Mesothelial cell of epicardium (in vitro differentiated cells): ENCODE measurements at regions not wholly inside any gene's neighbourhood (a gene's known extent, or its start where the extent isn't known, plus 50 kb on each side); places are given as distances from the start of the nearest gene placed in this dataset.

Experiments used
- DNase-seq, 2 experiments: peaks; one replicate each; pipeline ENCODE4 v3.0.0; 2021; ENCODE audit warnings: low spot score in 2 of 2; ENCODE audit not compliant: unreplicated experiment in 2 of 2
- H3K27ac Mint-ChIP-seq: 2 replicates; pipeline ENCODE4 v1.8.0; 2021; ENCODE audit warnings: mixed read lengths
- H3K27me3 Mint-ChIP-seq: 2 replicates; pipeline ENCODE4 v1.8.0; 2021; ENCODE audit warnings: low read depth, mixed read lengths
- H3K36me3 Mint-ChIP-seq: 2 replicates; pipeline ENCODE4 v1.8.0; 2021; ENCODE audit warnings: mixed read lengths
- H3K4me1 Mint-ChIP-seq: 2 replicates; pipeline ENCODE4 v1.8.0; 2021; ENCODE audit warnings: mixed read lengths
- H3K4me3 Mint-ChIP-seq: 2 replicates; pipeline ENCODE4 v1.8.0; 2021; ENCODE audit warnings: mild to moderate bottlenecking, moderate library complexity, mixed read lengths
- H3K9me3 Mint-ChIP-seq: 2 replicates; pipeline ENCODE4 v1.8.0; 2021; ENCODE audit warnings: mixed read lengths
- CTCF ChIP-seq: fragments of 200-600 bp; sonication (generic); IDR thresholded peaks from one replicate; pipeline ENCODE4 v1.5.0; 2021; ENCODE audit warnings: antibody characterized with exemption; ENCODE audit not compliant: unreplicated experiment

- no peak overlapping the region for H3K4me3 Mint-ChIP-seq
- TF ChIP-seq CTCF, result no peak
- no peaks in the 10 kb centered on the region for H3K4me1 Mint-ChIP-seq
- H3K27me3 Mint-ChIP-seq, result no peaks in the 10 kb centered on the region
- no peaks in the 10 kb centered on the region for H3K36me3 Mint-ChIP-seq
- DNase-seq, result no peak
- no peak overlapping the region for H3K27ac Mint-ChIP-seq
- H3K9me3 Mint-ChIP-seq, result no peaks in the 10 kb centered on the region
These were observed 116.2 kb upstream of the DDX18 start for GRCh38 chr2:117698287-117698686.

DNA sequence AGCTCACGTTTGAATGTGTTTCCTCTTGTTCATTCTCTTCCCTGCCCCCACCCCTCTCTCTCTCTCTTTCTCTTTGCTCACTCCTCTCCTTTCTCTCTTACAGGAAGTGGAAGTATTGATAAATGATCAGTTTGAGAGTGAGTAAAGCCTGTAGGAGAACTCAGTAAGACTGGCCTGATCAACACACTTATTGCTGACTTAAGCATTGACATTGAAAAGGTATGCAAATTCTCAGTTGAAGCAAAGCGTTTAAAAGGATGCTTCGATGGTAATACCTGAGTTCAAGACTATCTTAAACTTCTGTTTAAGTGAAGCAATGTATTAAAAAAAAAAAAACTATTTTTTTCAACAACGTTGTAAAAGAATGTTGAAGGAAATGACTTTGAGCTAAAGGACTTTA, 115.7 kb upstream of the DDX18 start:
- no peak for DNase-seq
- Mint-ChIP-seq H3K4me3 (no peak overlapping the region), H3K9me3 (no peaks in the 10 kb centered on the region), H3K4me1 (no peaks in the 10 kb centered on the region), H3K27me3 (no peaks in the 10 kb centered on the region), H3K27ac (no peak overlapping the region), H3K36me3 (no peaks in the 10 kb centered on the region)
- no peak for TF ChIP-seq CTCF

DNA sequence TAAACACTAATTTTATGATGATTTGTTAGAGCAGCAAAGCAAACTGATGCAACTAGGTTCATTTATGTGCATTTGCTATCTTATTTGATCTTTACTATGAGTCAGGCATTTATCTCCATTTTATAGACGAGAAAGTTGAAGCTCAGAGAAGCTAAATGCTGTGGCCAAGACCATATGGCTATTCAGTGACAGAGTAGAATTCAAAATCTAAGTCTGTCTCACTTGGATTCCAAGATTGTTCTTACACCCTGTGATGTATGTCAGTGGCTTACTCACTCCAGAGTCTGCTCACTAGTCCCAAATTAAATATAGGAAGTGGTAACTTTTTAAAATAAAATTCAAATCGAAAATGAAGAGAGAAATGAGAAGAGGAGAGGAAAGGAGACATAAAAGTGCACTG, 114.0 kb upstream of the DDX18 start:
- TF ChIP-seq CTCF, result no peak
- H3K27ac Mint-ChIP-seq, result no peak overlapping the region

GRCh38 chr2:117701365-117701764, 113.1 kb upstream of the DDX18 start:
- Mint-ChIP-seq H3K4me1 (peaks cover 2% of the 10 kb centered on the region), H3K4me3 (no peak overlapping the region), H3K27me3 (no peaks in the 10 kb centered on the region), H3K9me3 (peaks cover 3% of the 10 kb centered on the region), H3K27ac (no peak overlapping the region), H3K36me3 (no peaks in the 10 kb centered on the region)
- no peak for DNase-seq
- TF ChIP-seq CTCF, result no peak

More for the DNA sequence above, 114.0 kb upstream of the DDX18 start:
- Mint-ChIP-seq H3K36me3 (no peaks in the 10 kb centered on the region), H3K4me1 (peaks cover under 1% of the 10 kb centered on the region), H3K9me3 (peaks cover 3% of the 10 kb centered on the region), H3K27me3 (no peaks in the 10 kb centered on the region), H3K4me3 (no peak overlapping the region)
- DNase-seq, result no peak

DNA sequence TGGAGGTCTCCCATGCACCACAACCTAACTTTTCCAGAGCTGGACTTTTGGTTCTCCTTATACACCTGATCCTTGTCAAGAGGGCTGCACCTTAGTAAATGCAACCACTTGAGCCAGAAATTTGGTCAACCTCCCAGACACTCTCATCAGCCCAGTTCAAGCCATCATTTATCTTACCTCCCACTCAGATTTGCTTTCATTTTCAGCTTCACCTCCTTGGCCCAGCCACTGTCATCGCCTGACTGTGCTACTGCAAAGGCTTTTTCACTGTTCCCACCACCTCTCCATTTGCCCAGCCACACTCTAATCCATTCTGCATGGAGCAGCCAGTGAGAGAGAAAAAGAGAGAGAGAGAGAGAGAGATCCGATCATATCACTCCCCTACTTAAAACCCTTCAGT, 112.4 kb upstream of the DDX18 start:
- no peaks in the 10 kb centered on the region for H3K36me3 Mint-ChIP-seq
- H3K4me1 Mint-ChIP-seq, result peaks cover 2% of the 10 kb centered on the region
- TF ChIP-seq CTCF, result no peak
- H3K27me3 Mint-ChIP-seq, result no peaks in the 10 kb centered on the region
- DNase-seq, result no peak
- peaks cover 3% of the 10 kb centered on the region for H3K9me3 Mint-ChIP-seq
- no peak overlapping the region for H3K27ac Mint-ChIP-seq
- H3K4me3 Mint-ChIP-seq, result no peak overlapping the region

GRCh38 chr2:117703858-117704257, 110.6 kb upstream of the DDX18 start:
- TF ChIP-seq CTCF, result no peak
- Mint-ChIP-seq H3K27ac (no peak overlapping the region), H3K27me3 (peaks cover 2% of the 10 kb centered on the region), H3K36me3 (no peaks in the 10 kb centered on the region), H3K4me3 (no peak overlapping the region), H3K4me1 (peaks cover 2% of the 10 kb centered on the region), H3K9me3 (peaks cover 3% of the 10 kb centered on the region)
- DNase-seq, result no peak
